Natural killer cell (primary cell): ENCODE measurements at regions not wholly inside any gene's neighbourhood (a gene's known extent, or its start where the extent isn't known, plus 50 kb on each side); places are given as distances from the start of the nearest gene placed in this dataset.

Experiments used
- ATAC-seq, 3 donors: fragments of 150-1000 bp in 2 of 3; fragments of 200-7000 bp in 1 of 3; cut with Tn5 transposase; 1 replicate in 1 of 3; 2 replicates in 2 of 3; pipeline ENCODE4 v1.10.0; 2021; ENCODE audit warnings: mild to moderate bottlenecking in 2 of 3, moderate library complexity in 2 of 3
- DNase-seq, 2 donors: peaks; one replicate each; pipeline versions ENCODE4 v3.0.0 to v3.0.0-alpha.2; 2013 to 2021; ENCODE audit warnings: mixed read lengths in 1 of 2
- H3K27ac ChIP-seq: one replicate; pipeline ENCODE4 v1.5.1; 2013; ENCODE audit warnings: mild to moderate bottlenecking, low read length
- H3K27me3 ChIP-seq: one replicate; pipeline ENCODE4 v1.6.1; 2013; ENCODE audit warnings: low read length; ENCODE audit not compliant: control insufficient read depth, insufficient read depth
- H3K36me3 ChIP-seq: one replicate; pipeline ENCODE4 v1.6.1; 2013; ENCODE audit warnings: low read length; ENCODE audit not compliant: control insufficient read depth, insufficient read depth
- H3K4me1 ChIP-seq: one replicate; pipeline ENCODE4 v1.6.1; 2013; ENCODE audit warnings: low read length; ENCODE audit not compliant: control insufficient read depth, insufficient read depth
- H3K4me3 ChIP-seq: one replicate; pipeline ENCODE4 v1.5.1; 2013; ENCODE audit warnings: low read length
- H3K9me3 ChIP-seq: one replicate; pipeline ENCODE4 v1.6.1; 2013; ENCODE audit warnings: low read length; ENCODE audit not compliant: control insufficient read depth, insufficient read depth
- H3K27ac Mint-ChIP-seq, 2 donors: one replicate each; pipeline ENCODE4 v1.8.0; 2022; ENCODE audit warnings: mild to moderate bottlenecking in 2 of 2, mixed read lengths in 2 of 2, moderate library complexity in 1 of 2
- H3K27me3 Mint-ChIP-seq, 2 donors: one replicate each; pipeline ENCODE4 v1.8.0; 2022; ENCODE audit warnings: low read depth in 2 of 2, mixed read lengths in 2 of 2
- H3K36me3 Mint-ChIP-seq: one replicate; pipeline ENCODE4 v1.8.0; 2022; ENCODE audit warnings: mixed read lengths
- H3K4me1 Mint-ChIP-seq, 2 donors: one replicate each; pipeline ENCODE4 v1.8.0; 2022; ENCODE audit warnings: mixed read lengths in 2 of 2
- H3K4me3 Mint-ChIP-seq: one replicate; pipeline ENCODE4 v1.8.0; 2022; ENCODE audit warnings: mild to moderate bottlenecking, moderate library complexity, mixed read lengths
- H3K9me3 Mint-ChIP-seq, 2 donors: one replicate each; pipeline ENCODE4 v1.8.0; 2022; ENCODE audit warnings: mixed read lengths in 2 of 2
- CTCF ChIP-seq: fragments of 200-600 bp; IDR thresholded peaks from one replicate; pipeline ENCODE4 v1.8.0; 2022; ENCODE audit warnings: antibody characterized with exemption
- WGBS: methylation state at CpG from one replicate; pipeline ENCODE4 v1.1.7; 2013; ENCODE audit warnings: missing lambda C conversion rate; ENCODE audit not compliant: insufficient coverage; 5-methylcytosine and 5-hydroxymethylcytosine counted together
- intact Hi-C: fragments of 100-400 bp; cut with micrococcal nuclease; formaldehyde crosslinking; loops from one replicate; pipeline ENCODE4 v1.14.2; 2022

GRCh38 chr6:109237077-109237985 is 142.0 kb downstream of the CEP57L1 start:
- Histone ChIP-seq H3K9me3 (no peaks in the 10 kb centered on the region), H3K36me3 (no peaks in the 10 kb centered on the region), H3K27me3 (no peaks in the 10 kb centered on the region), H3K4me3 (no peak overlapping the region), H3K4me1 (peaks cover 30% of the 10 kb centered on the region), H3K27ac (peak overlapping the region; percentile 76)
- DNase-seq (peak; percentile 25), ATAC-seq (peak; percentile 87 to 91 (median 87))
- Mint-ChIP-seq H3K36me3 (peaks cover 8% of the 10 kb centered on the region), H3K4me1 (peaks cover 36 to 38% of the 10 kb centered on the region in 2 donors), H3K27ac (peak overlapping the region; percentile 81 to 88), H3K27me3 (no peaks in the 10 kb centered on the region), H3K4me3 (peak overlapping the region; percentile 72), H3K9me3 (peaks cover 0 to 8% of the 10 kb centered on the region in 2 donors)
- 42% methylated on average over 12 of the region's 12 CpGs for WGBS
- TF ChIP-seq CTCF, result no peak
- intact Hi-C loops, result loop anchor here (2.0 to 5.0 kb wide), 3 partner anchors 15 to 145 kb away; partner anchors contain the start of genes CD164 and CEP57L1

DNA sequence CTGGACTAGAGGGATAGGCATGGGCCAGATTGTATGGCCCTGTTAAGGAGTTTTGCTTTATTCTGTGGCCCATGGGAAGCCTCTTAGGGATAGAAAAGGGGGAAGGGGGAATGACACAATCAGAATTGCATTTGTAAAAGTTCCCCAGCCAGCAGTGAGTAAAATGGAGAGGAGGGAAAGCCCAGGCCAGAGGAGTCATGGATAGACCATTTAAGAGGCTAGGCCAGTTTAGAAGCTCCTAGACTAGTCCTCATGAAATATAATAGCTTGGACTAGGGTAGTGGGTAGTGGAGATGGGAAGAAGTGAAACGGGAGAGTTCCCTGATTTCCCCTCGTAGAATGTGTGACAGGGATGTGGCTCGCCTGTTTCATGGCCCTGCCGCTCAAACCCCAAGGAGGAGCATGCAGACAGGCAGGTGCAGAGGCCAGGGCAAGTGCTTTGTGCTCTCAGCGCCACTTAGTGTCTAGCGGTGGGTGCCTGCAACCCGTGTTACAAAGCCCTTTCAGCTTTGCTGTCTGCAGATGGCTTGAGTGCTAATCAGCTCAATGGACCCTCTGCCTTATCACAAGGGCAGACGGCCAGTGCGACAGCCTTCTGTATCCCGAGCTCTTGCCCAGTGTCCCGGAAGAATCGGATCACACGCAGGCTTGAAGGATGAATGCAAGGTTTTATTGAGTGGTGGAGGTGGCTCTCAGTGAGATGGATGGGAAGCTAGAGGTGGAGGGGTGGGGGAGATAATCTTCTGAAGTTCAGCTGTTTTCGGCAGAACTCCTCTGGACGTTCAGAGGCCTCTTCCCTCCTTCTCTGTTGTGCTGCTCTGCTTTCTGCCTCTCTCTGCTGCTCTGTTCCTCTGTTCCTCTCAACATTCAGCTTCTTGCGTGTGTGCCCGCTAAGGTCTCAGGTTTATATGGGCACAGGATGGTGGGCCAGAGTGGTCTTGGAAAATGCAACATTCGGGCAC is 141.1 kb downstream of the CEP57L1 start:
- intact Hi-C loops, result loop anchor here (1.0 to 5.0 kb wide), 4 partner anchors 14 to 146 kb away; partner anchors contain the start of genes CD164 and CEP57L1
- peak; percentile 62 to 73 (median 66) for ATAC-seq

DNA sequence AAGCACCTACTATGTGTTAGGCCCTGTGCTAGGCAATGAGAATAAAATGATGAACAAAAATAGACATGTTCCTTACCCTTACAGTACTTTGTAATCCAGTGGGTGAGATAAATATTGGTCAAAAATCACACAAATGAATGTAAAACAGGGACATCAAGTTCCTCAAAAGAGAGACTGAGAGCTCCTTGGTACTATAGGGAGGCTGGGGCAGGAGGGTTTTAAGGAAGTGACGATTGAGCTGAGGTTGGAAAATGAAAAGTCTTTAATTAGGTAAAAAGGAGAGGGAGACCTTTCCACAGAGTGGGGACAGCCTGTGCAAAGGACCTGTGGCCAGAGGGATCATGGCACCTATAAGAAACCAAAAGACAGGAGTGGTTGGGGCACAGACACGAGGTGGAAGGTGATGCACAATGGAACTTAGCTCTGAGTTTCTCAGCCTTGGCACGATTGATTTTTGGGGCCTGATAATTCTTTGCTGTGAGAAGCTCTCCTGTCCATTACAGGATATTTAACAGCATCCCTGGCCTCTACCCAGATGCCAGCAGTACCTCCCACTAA is 140.3 kb downstream of the CEP57L1 start:
- Mint-ChIP-seq H3K9me3 (peaks cover 0 to 8% of the 10 kb centered on the region in 2 donors), H3K27ac (peak overlapping the region; percentile 81 to 88), H3K4me1 (peaks cover 36 to 38% of the 10 kb centered on the region in 2 donors), H3K4me3 (no peak overlapping the region), H3K36me3 (peaks cover 8% of the 10 kb centered on the region), H3K27me3 (no peaks in the 10 kb centered on the region)
- Histone ChIP-seq H3K27ac (peak overlapping the region; percentile 76), H3K36me3 (no peaks in the 10 kb centered on the region), H3K9me3 (no peaks in the 10 kb centered on the region), H3K4me3 (no peak overlapping the region), H3K4me1 (peaks cover 30% of the 10 kb centered on the region), H3K27me3 (no peaks in the 10 kb centered on the region)
- WGBS, result 85% methylated on average over 3 of the region's 3 CpGs
- intact Hi-C loops, result loop anchor here (1.0 to 5.0 kb wide), 4 partner anchors 13 to 147 kb away; partner anchors contain the start of genes CD164 and CEP57L1
- no peak for TF ChIP-seq CTCF
- DNase-seq, result no peak
- no peak for ATAC-seq

More for the DNA sequence above, 141.1 kb downstream of the CEP57L1 start:
- peaks cover 0 to 8% of the 10 kb centered on the region in 2 donors for H3K9me3 Mint-ChIP-seq
- peak; percentile 32 to 54 for DNase-seq
- Histone ChIP-seq H3K36me3 (no peaks in the 10 kb centered on the region), H3K27ac (peak overlapping the region; percentile 76), H3K4me1 (peaks cover 30% of the 10 kb centered on the region), H3K9me3 (no peaks in the 10 kb centered on the region), H3K4me3 (no peak overlapping the region), H3K27me3 (no peaks in the 10 kb centered on the region)
- peak; percentile 34 for TF ChIP-seq CTCF
- peak overlapping the region; percentile 81 to 88 for H3K27ac Mint-ChIP-seq
- H3K4me3 Mint-ChIP-seq, result peak overlapping the region; percentile 72
- no peaks in the 10 kb centered on the region for H3K27me3 Mint-ChIP-seq
- 61% methylated on average over 18 of the region's 18 CpGs for WGBS
- H3K4me1 Mint-ChIP-seq, result peaks cover 36 to 38% of the 10 kb centered on the region in 2 donors
- peaks cover 8% of the 10 kb centered on the region for H3K36me3 Mint-ChIP-seq
